Aorta (tissue), 5 donors: ENCODE measurements at regions not wholly inside any gene's neighbourhood (a gene's known extent, or its start where the extent isn't known, plus 50 kb on each side); places are given as distances from the start of the nearest gene placed in this dataset.

Experiments used
- ATAC-seq: fragments of 200-7000 bp; cut with Tn5 transposase; one replicate; pipeline ENCODE4 v1.9.1; 2022; ENCODE audit warnings: moderate library complexity; ENCODE audit not compliant: low FRiP score
- DNase-seq, 2 donors: peaks; one replicate each; pipeline ENCODE4 v3.0.0-alpha.2; 2020
- H3K27ac ChIP-seq, 2 donors: one replicate each; pipeline ENCODE4 v1.5.1; 2013; ENCODE audit warnings: low read length in 2 of 2, mild to moderate bottlenecking in 2 of 2, moderate library complexity in 2 of 2, control low read depth in 1 of 2, inconsistent platforms in 1 of 2, low read depth in 1 of 2
- H3K27me3 ChIP-seq, 2 donors: one replicate each; pipeline ENCODE4 v1.6.1; 2013; ENCODE audit warnings: control low read depth in 1 of 2, low read length in 1 of 2, mild to moderate bottlenecking in 1 of 2, moderate library complexity in 1 of 2; ENCODE audit not compliant: insufficient read depth in 2 of 2, control insufficient read depth in 1 of 2
- H3K36me3 ChIP-seq, 2 donors: one replicate each; pipeline ENCODE4 v1.6.1; 2013; ENCODE audit warnings: control low read depth in 1 of 2, low read length in 1 of 2, mild to moderate bottlenecking in 1 of 2; ENCODE audit not compliant: insufficient read depth in 2 of 2, control insufficient read depth in 1 of 2
- H3K4me1 ChIP-seq, 2 donors: one replicate each; pipeline ENCODE4 v1.6.1; 2013; ENCODE audit warnings: low read length in 2 of 2, control low read depth in 1 of 2, mild to moderate bottlenecking in 1 of 2, moderate library complexity in 1 of 2; ENCODE audit not compliant: insufficient read depth in 2 of 2, control insufficient read depth in 1 of 2
- H3K4me3 ChIP-seq, 2 donors: one replicate each; pipeline ENCODE4 v1.5.1; 2013; ENCODE audit warnings: low read length in 2 of 2, control low read depth in 1 of 2, mild to moderate bottlenecking in 1 of 2
- H3K9me3 ChIP-seq: one replicate; pipeline ENCODE4 v1.6.1; 2013; ENCODE audit warnings: mild to moderate bottlenecking, low read length; ENCODE audit not compliant: control insufficient read depth
- WGBS, 2 donors: extraction: QIAGEN DNeasy Blood & Tissue Kit; methylation state at CpG; one replicate each; pipeline ENCODE4 v1.1.7; 2013; 5-methylcytosine and 5-hydroxymethylcytosine counted together
- intact Hi-C, 2 donors: fragments of 100-400 bp; cut with DNase I; formaldehyde crosslinking; loops; one replicate each; pipeline versions ENCODE4 v1.14.2 to v1.15.0; 2022
- donor health status: healthy with polysubstance abuse.
- donor health status: Bipolar disorder and iron deficiency.
- donor health status: DM: no; HTN: no; CAD: no.
- donor health status: DM: no; HTN: no; CAD: no.
- donor health status: DM: yes; HTN: yes; CAD: no.

GRCh38 chr2:219980638-219981037 is 353.2 kb downstream of the SLC4A3 start:
- ATAC-seq (no peak), DNase-seq (no peak)
- 89 to 96% methylated on average over 2 of the region's 2 CpGs for WGBS, 2 donors
- no peak overlapping the region for H3K4me3 ChIP-seq
- intact Hi-C loops: no loop called here
- no peak overlapping the region for H3K27ac ChIP-seq
- no peaks in the 10 kb centered on the region for H3K4me1 ChIP-seq
- no peaks in the 10 kb centered on the region for H3K27me3 ChIP-seq
- H3K9me3 ChIP-seq: peaks cover 2% of the 10 kb centered on the region
- H3K36me3 ChIP-seq: no peaks in the 10 kb centered on the region

DNA sequence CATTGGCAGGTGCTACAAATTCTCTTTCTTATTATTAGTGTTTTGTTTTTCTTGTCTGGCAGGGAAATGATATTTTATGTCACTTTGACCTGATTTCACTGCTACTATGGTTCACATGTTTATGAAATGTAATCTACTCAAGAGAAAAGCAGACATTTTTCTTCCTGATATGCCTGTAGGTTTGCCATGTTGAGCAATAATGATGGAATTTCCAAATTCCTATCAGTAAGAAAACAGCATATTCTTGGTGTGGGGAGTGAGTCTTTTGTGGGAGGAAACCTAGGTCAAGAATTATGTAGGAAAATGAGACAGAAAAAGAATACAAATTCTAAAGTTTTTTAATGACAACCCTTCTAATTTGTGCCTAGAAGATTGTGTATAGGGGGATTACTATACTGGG is 356.4 kb downstream of the SLC4A3 start:
- no peak for DNase-seq
- ATAC-seq: no peak
- intact Hi-C loops: no loop called here
- peaks cover 3% of the 10 kb centered on the region for H3K9me3 ChIP-seq
- H3K36me3 ChIP-seq: no peaks in the 10 kb centered on the region
- no peak overlapping the region for H3K4me3 ChIP-seq
- no peaks in the 10 kb centered on the region for H3K27me3 ChIP-seq
- no peaks in the 10 kb centered on the region for H3K4me1 ChIP-seq
- no peak overlapping the region for H3K27ac ChIP-seq

- Histone ChIP-seq H3K4me3 (no peak overlapping the region), H3K9me3 (peaks cover 6% of the 10 kb centered on the region), H3K27me3 (no peaks in the 10 kb centered on the region), H3K27ac (no peak overlapping the region), H3K4me1 (no peaks in the 10 kb centered on the region), H3K36me3 (no peaks in the 10 kb centered on the region)
- ATAC-seq (no peak), DNase-seq (no peak)
- intact Hi-C loops: no loop called here
- WGBS, 2 donors: 88 to 95% methylated on average over 3 of the region's 3 CpGs
These were observed 357.6 kb downstream of the SLC4A3 start for GRCh38 chr2:219985017-219985416.

GRCh38 chr2:219987830-219988229 is 360.4 kb downstream of the SLC4A3 start:
- no peak overlapping the region for H3K27ac ChIP-seq
- 46 to 47% methylated on average over 2 of the region's 2 CpGs for WGBS, 2 donors
- H3K4me3 ChIP-seq: no peak overlapping the region
- intact Hi-C loops: no loop called here
- H3K36me3 ChIP-seq: no peaks in the 10 kb centered on the region
- ATAC-seq (peak; percentile 85), DNase-seq (peak in 1 of 2 donors; percentile 57)
- peaks cover 6% of the 10 kb centered on the region for H3K9me3 ChIP-seq
- H3K27me3 ChIP-seq: no peaks in the 10 kb centered on the region
- no peaks in the 10 kb centered on the region for H3K4me1 ChIP-seq

DNA sequence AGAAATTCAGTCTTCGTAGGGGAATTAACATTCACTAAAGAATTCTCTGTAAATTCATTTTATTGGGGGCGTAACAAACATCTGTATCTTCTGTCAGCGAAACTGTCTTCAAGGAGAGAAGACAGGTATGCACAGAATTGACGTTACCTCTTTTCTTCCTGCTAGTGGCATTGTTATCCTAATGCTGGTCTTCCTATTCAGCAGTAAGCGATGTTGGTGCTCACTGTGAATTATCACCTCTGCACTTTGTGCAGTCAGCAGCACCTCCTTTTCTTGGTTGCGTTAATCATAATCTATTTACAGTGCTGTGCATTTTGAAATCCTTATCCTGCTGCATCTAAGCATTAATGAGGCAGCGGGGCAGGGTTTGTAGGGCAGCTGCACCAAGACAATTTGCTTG is 362.3 kb downstream of the SLC4A3 start:
- DNase-seq (no peak), ATAC-seq (no peak)
- peaks cover 6% of the 10 kb centered on the region for H3K9me3 ChIP-seq
- intact Hi-C loops: no loop called here
- H3K36me3 ChIP-seq: no peaks in the 10 kb centered on the region
- no peak overlapping the region for H3K4me3 ChIP-seq
- no peaks in the 10 kb centered on the region for H3K4me1 ChIP-seq
- no peaks in the 10 kb centered on the region for H3K27me3 ChIP-seq
- no peak overlapping the region for H3K27ac ChIP-seq
- WGBS, 2 donors: 96 to 98% methylated on average over 7 of the region's 7 CpGs

DNA sequence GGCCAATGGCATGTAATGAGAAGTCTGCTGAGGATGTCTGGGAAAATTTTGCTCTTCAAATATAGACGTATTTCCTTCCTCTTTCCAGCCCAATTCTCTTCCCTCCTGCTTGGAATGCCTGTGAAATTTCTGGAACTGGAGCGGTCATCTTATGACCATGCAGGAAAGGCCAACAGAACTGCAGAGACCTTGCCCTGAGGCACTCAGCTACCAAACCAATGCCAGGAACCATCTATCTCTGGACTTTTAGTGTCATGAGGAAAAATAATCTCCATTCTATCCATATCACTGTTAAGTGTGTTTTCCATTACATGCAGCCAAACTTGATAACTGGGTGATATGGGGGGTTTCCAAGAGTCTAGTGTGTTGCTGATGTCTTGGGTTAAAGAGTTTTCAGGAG is 363.7 kb downstream of the SLC4A3 start:
- Histone ChIP-seq H3K9me3 (peaks cover 4% of the 10 kb centered on the region), H3K4me1 (no peaks in the 10 kb centered on the region), H3K27me3 (no peaks in the 10 kb centered on the region), H3K27ac (no peak overlapping the region), H3K4me3 (no peak overlapping the region), H3K36me3 (no peaks in the 10 kb centered on the region)
- intact Hi-C loops: no loop called here
- ATAC-seq (peak; percentile 45), DNase-seq (no peak)
- WGBS, 2 donors: 56 to 77% methylated on average over 2 of the region's 2 CpGs

DNA sequence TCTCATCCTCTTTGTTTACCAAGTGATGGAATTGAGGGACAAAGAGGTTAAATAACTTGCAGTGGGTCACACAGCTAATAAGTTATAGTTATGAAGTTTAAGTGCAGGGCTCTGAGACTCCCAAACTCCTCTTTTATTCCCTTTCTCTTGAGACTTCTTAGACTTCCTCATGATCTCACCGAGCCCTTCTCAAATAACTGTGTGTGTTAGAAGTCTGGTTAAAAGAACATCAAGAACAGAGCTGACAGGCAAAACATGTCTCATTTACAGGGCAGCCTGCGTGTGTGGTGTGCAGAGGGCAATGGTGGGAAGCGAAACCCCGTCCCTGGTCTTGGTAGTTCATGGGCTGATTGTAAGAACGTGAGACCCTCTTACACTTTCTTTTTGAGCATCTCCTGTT is 368.0 kb downstream of the SLC4A3 start:
- H3K4me1 ChIP-seq: peaks cover 0 to 1% of the 10 kb centered on the region in 2 donors
- intact Hi-C loops: loop anchor here in 1 of 2 donors (5.0 kb wide), 1 partner anchor 1577 kb away; the partner anchor contains the start of gene EPHA4
- H3K36me3 ChIP-seq: no peaks in the 10 kb centered on the region

DNA sequence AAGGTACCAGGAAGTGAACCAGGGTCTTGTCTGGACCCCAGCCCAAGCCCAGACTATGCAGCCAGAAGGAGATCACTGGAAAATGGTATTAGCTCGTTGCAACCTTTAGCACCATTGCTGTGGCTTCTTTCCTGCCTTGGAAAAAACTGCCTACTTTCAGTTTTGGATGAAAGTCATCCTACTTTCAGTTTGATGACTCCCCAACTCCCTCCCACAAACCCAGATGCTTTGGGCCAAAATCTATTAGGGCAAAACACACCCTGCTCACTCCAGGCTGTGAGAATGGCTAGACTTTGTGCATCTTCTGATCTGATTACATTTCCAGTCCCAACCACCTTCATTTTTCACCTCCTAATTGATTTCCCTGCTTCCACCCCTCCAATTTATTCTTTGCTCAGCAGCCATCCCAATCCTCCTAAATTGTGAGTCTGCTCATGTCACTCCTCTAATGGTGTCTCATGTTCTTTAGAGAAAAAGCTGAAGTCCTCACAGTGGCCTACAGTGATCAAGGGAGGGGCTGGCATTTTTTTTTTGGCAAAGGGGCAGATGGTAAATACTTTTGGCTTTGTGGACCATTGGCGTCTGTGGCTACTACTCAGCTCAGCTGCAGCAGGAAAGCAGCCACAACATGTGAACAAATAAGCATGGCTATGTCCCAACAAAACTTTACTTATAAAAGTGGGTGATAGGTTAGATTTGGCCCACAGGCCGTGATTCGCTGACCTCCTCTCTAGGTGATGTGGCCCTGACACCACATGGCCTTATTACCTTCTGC is 368.7 kb downstream of the SLC4A3 start:
- H3K4me3 ChIP-seq: no peak overlapping the region
- intact Hi-C loops: loop anchor here in 1 of 2 donors (5.0 kb wide), 1 partner anchor 1576 kb away; the partner anchor contains the start of gene EPHA4
- DNase-seq (no peak), ATAC-seq (no peak)
- no peaks in the 10 kb centered on the region for H3K9me3 ChIP-seq
- 95 to 96% methylated on average over 4 of the region's 4 CpGs for WGBS, 2 donors
- no peaks in the 10 kb centered on the region for H3K27me3 ChIP-seq
- H3K36me3 ChIP-seq: no peaks in the 10 kb centered on the region
- H3K4me1 ChIP-seq: peaks cover 0 to 1% of the 10 kb centered on the region in 2 donors
- no peak overlapping the region for H3K27ac ChIP-seq

More for the DNA sequence above, 368.0 kb downstream of the SLC4A3 start:
- Histone ChIP-seq H3K27me3 (no peaks in the 10 kb centered on the region), H3K27ac (no peak overlapping the region), H3K4me3 (no peak overlapping the region), H3K9me3 (no peaks in the 10 kb centered on the region)
- ATAC-seq (no peak), DNase-seq (no peak)
- 90 to 92% methylated on average over 5 of the region's 5 CpGs for WGBS, 2 donors

- no peaks in the 10 kb centered on the region for H3K9me3 ChIP-seq
- H3K27ac ChIP-seq: no peak overlapping the region
- WGBS, 2 donors: 39 to 46% methylated on average over 13 of the region's 13 CpGs
- DNase-seq: peak; percentile 63 to 82
- no peak for ATAC-seq
- H3K4me3 ChIP-seq: no peak overlapping the region
- intact Hi-C loops: loop anchor here in 1 of 2 donors (5.0 kb wide), 1 partner anchor 1575 kb away; the partner anchor contains the start of gene EPHA4
- H3K36me3 ChIP-seq: no peaks in the 10 kb centered on the region
- H3K27me3 ChIP-seq: no peaks in the 10 kb centered on the region
- H3K4me1 ChIP-seq: peaks cover 0 to 1% of the 10 kb centered on the region in 2 donors
These were observed 370.0 kb downstream of the SLC4A3 start for GRCh38 chr2:219997341-219997851.
